Loucy (cell line): ENCODE measurements at regions not wholly inside any gene's neighbourhood (a gene's known extent, or its start where the extent isn't known, plus 50 kb on each side); places are given as distances from the start of the nearest gene placed in this dataset.

Experiments
- CTCF ChIP-seq: fragments of 200-600 bp; sonication (generic); conservative IDR thresholded peaks from 2 replicates; pipeline ENCODE4 v1.5.1; 2014; ENCODE audit warnings: mild to moderate bottlenecking, antibody characterized with exemption, low read length
- EZH2phosphoT487 ChIP-seq: fragments of 200-600 bp; IDR thresholded peaks from 2 replicates; pipeline ENCODE4 v1.6.1; 2018; ENCODE audit warnings: antibody characterized with exemption, mild to moderate bottlenecking, moderate library complexity, borderline replicate concordance

GRCh38 chrX:124228849-124229248 lies 103.6 kb upstream of the TEX13D start:
- TF ChIP-seq CTCF (peak; percentile 38), EZH2phosphoT487 (no peak)
